ENCODE measurements at regions not wholly inside any gene's neighbourhood (a gene's known extent, or its start where the extent isn't known, plus 50 kb on each side); places are given as distances from the start of the nearest gene placed in this dataset.
A peak's percentile ranks its signal among the peaks of the same experiment; 100 is the strongest.

DNA sequence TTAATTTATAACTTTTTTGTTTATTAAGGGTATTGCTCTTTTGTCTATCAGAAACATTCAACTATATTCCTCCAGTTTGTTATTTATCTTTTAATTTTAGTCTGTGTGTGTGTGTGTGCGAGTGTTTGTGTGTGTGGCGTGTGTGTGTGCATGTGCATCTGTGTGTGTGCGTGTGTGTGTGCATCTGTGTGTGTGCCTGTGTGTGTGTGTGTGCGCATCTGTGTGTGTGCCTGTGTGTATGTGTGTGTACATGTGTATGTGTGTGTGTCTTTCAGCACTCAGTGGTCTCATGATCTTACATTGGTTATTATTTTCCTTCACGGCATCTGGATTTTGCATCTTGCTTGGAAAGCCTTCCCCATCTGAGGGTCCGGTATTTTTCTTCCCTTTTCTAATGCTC lies 281.1 kb upstream of the RTL1 start:
- Histone ChIP-seq H3K79me1 (ENCODE audit: low read depth in 1 of 2, low read length in 2 of 2) (no peaks in the 10 kb centered on the region), H2BK5ac (ENCODE audit: low read depth, low read length, poor library complexity, severe bottlenecking) (peak overlapping the region; percentile 30), H2AK5ac (ENCODE audit: low read depth, low read length) (no peak overlapping the region), H3K27me3 (ENCODE audit: control insufficient read depth, insufficient read depth, low read length) (peaks cover 18% of the 10 kb centered on the region; the same call in 1 of the 2 replicates), H2AK9ac (replicated peaks; ENCODE audit: low read depth, low read length, poor library complexity) (no peak overlapping the region), H3K4me2 (ENCODE audit: low read depth, low read length) (no peak overlapping the region), H3K9me3 (ENCODE audit: control insufficient read depth, insufficient read depth, low read length) (peaks cover 19% of the 10 kb centered on the region), H3K4ac (ENCODE audit: low read depth, low read length) (no peak overlapping the region), H3K4me3 (ENCODE audit: insufficient read depth, low read depth, low read length) (no peak overlapping the region), H4K5ac (ENCODE audit: low read depth, low read length) (no peak overlapping the region), H3K18ac (ENCODE audit: low read depth, low read length) (no peak overlapping the region), H3K14ac (replicated peaks; ENCODE audit: low read depth, low read length) (no peak overlapping the region), H4K8ac (ENCODE audit: low read depth in 2 of 2, low read length in 2 of 2) (no peak overlapping the region), H2BK15ac (ENCODE audit: low read depth, low read length) (no peak overlapping the region), H3K9me1 (ENCODE audit: insufficient read depth, low read length) (no peaks in the 10 kb centered on the region), H4K20me1 (ENCODE audit: insufficient read depth, low read length) (no peaks in the 10 kb centered on the region; the same call in 1 of the 2 replicates), H4K91ac (ENCODE audit: insufficient read depth, low read depth, low read length) (no peak overlapping the region), H3K23ac (ENCODE audit: low read depth, low read length) (no peak overlapping the region), H2AFZ (replicated peaks; ENCODE audit: low read length, poor library complexity) (no peak overlapping the region), H2BK120ac (ENCODE audit: low read depth, low read length) (no peak overlapping the region), H3K27ac (ENCODE audit: insufficient read depth, low read length) (no peak overlapping the region), H2BK20ac (ENCODE audit: low read depth, low read length) (no peak overlapping the region), H3K4me1 (ENCODE audit: control insufficient read depth, insufficient read depth, low read length) (no peaks in the 10 kb centered on the region), H3K36me3 (ENCODE audit: control insufficient read depth, insufficient read depth, low read length) (no peaks in the 10 kb centered on the region), H3K9ac (ENCODE audit: low read depth, low read length) (no peak overlapping the region), H3K56ac (ENCODE audit: extremely low read depth, insufficient read depth, low read length) (no peak overlapping the region)
- ChIA-PET CTCF (no interaction called here), POLR2A (ENCODE audit: unreplicated experiment) (no interaction called here)
- in situ Hi-C loops (cut with MboI; ENCODE audit: low sequenced_read_pairs) (no loop called here), dilution Hi-C loops (cut with HindIII; ENCODE audit: low sequenced_read_pairs, unreplicated experiment) (no loop called here), intact Hi-C loops (cut with micrococcal nuclease) (no loop called here)
- DNase-seq (no peak), ATAC-seq (ENCODE audit: low read depth) (no peak)
- TF ChIP-seq SMC3 (IDR thresholded peaks at IDR 0.05; ENCODE audit: low read depth, low read length) (no peak), RAD21 (IDR thresholded peaks at IDR 0.05; ENCODE audit: low read length) (no peak), RFX5 (IDR thresholded peaks at IDR 0.05; ENCODE audit: low read depth, low read length) (no peak), MAFK (IDR thresholded peaks at IDR 0.05; ENCODE audit: low read depth, low read length) (no peak), POLR2A (IDR thresholded peaks at IDR 0.05; ENCODE audit: low read depth, low read length) (no peak), MXI1 (IDR thresholded peaks at IDR 0.05; ENCODE audit: borderline replicate concordance, low read depth, low read length) (no peak), RCOR1 (IDR thresholded peaks at IDR 0.05; ENCODE audit: insufficient replicate concordance, low read length) (no peak), CHD1 (IDR thresholded peaks at IDR 0.05; ENCODE audit: low read depth, low read length) (no peak), BHLHE40 (IDR thresholded peaks at IDR 0.05; ENCODE audit: low read depth, low read length) (no peak), NFE2L2 (IDR thresholded peaks at IDR 0.05; ENCODE audit: low read depth, low read length) (no peak), FOS (IDR thresholded peaks at IDR 0.05; ENCODE audit: low read depth, low read length) (no peak), CEBPB (IDR thresholded peaks at IDR 0.05; ENCODE audit: low read depth, low read length) (no peak), MAZ (IDR thresholded peaks at IDR 0.05; ENCODE audit: borderline replicate concordance, low read depth, low read length) (no peak)
- TF ChIP-seq, protein P1, sequence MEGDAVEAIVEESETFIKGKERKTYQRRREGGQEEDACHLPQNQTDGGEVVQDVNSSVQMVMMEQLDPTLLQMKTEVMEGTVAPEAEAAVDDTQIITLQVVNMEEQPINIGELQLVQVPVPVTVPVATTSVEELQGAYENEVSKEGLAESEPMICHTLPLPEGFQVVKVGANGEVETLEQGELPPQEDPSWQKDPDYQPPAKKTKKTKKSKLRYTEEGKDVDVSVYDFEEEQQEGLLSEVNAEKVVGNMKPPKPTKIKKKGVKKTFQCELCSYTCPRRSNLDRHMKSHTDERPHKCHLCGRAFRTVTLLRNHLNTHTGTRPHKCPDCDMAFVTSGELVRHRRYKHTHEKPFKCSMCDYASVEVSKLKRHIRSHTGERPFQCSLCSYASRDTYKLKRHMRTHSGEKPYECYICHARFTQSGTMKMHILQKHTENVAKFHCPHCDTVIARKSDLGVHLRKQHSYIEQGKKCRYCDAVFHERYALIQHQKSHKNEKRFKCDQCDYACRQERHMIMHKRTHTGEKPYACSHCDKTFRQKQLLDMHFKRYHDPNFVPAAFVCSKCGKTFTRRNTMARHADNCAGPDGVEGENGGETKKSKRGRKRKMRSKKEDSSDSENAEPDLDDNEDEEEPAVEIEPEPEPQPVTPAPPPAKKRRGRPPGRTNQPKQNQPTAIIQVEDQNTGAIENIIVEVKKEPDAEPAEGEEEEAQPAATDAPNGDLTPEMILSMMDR (conservative IDR thresholded peaks at IDR 0.05; ENCODE audit: low read depth, low read length), result no peak
- TF ChIP-seq, protein P2, sequence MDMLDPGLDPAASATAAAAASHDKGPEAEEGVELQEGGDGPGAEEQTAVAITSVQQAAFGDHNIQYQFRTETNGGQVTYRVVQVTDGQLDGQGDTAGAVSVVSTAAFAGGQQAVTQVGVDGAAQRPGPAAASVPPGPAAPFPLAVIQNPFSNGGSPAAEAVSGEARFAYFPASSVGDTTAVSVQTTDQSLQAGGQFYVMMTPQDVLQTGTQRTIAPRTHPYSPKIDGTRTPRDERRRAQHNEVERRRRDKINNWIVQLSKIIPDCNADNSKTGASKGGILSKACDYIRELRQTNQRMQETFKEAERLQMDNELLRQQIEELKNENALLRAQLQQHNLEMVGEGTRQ (IDR thresholded peaks at IDR 0.05; ENCODE audit: low read depth, low read length), result no peak
- TF ChIP-seq, protein P3, sequence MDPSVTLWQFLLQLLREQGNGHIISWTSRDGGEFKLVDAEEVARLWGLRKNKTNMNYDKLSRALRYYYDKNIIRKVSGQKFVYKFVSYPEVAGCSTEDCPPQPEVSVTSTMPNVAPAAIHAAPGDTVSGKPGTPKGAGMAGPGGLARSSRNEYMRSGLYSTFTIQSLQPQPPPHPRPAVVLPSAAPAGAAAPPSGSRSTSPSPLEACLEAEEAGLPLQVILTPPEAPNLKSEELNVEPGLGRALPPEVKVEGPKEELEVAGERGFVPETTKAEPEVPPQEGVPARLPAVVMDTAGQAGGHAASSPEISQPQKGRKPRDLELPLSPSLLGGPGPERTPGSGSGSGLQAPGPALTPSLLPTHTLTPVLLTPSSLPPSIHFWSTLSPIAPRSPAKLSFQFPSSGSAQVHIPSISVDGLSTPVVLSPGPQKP (IDR thresholded peaks at IDR 0.05; ENCODE audit: borderline replicate concordance, low read depth, low read length), result no peak
- no TSS peak for BruUV-seq (replicated peaks)
- WGBS, 2 experiments (ENCODE audit: extremely low coverage in 2 of 2, insufficient read length in 1 of 2), result no CpG with 5 or more reads among the region's 6 CpGs
